Right ventricle myocardium superior (tissue), 1 donor: ENCODE measurements at regions not wholly inside any gene's neighbourhood (a gene's known extent, or its start where the extent isn't known, plus 50 kb on each side); places are given as distances from the start of the nearest gene placed in this dataset.
"Not testable (repeated sequence)": the region's sequence is repeated elsewhere in the genome, so short reads cannot be mapped to it uniquely, and the experiment has no call there.

ENCODE experiments used
- ATAC-seq: fragments of 200-7000 bp; cut with Tn5 transposase; one replicate; pipeline ENCODE4 v1.9.1; 2020; ENCODE audit warnings: mild to moderate bottlenecking; ENCODE audit not compliant: poor library complexity
- DNase-seq: peaks from one replicate; pipeline ENCODE4 v3.0.0-alpha.2; 2020
- intact Hi-C: fragments of 100-400 bp; cut with DNase I; formaldehyde crosslinking; loops from one replicate; pipeline ENCODE4 v1.11.2; 2022
- donor health status: DM: no; HTN: yes; CAD: no; lungs with severe emphysema.

- ATAC-seq, intact Hi-C loops, DNase-seq: not testable (repeated sequence)
These were observed 170.4 kb upstream of the NOTCH2NLA start for GRCh38 chr1:146399225-146399624.

GRCh38 chr1:146396801-146397200 is 168.0 kb upstream of the NOTCH2NLA start:
- DNase-seq, intact Hi-C loops, ATAC-seq: not testable (repeated sequence)

GRCh38 chr1:146396242-146396641 is 167.4 kb upstream of the NOTCH2NLA start:
- intact Hi-C loops, ATAC-seq, DNase-seq: not testable (repeated sequence)

- ATAC-seq, intact Hi-C loops, DNase-seq: not testable (repeated sequence)
These were observed 165.0 kb upstream of the NOTCH2NLA start for GRCh38 chr1:146393796-146394195.

- DNase-seq, intact Hi-C loops, ATAC-seq: not testable (repeated sequence)
These were observed 164.3 kb upstream of the NOTCH2NLA start for GRCh38 chr1:146393154-146393553.

GRCh38 chr1:146389178-146389577 is 160.4 kb upstream of the NOTCH2NLA start:
- intact Hi-C loops, ATAC-seq: not testable (repeated sequence)
- DNase-seq: peak; percentile 42

- DNase-seq, intact Hi-C loops: not testable (repeated sequence)
- ATAC-seq: peak; percentile 36
These were observed 159.1 kb upstream of the NOTCH2NLA start for GRCh38 chr1:146387750-146388469.

- DNase-seq: peak; percentile 76
- intact Hi-C loops: not testable (repeated sequence)
- peak; percentile 99 for ATAC-seq
These were observed 158.3 kb upstream of the NOTCH2NLA start for GRCh38 chr1:146386851-146387749.

GRCh38 chr1:146381196-146381595 is 152.4 kb upstream of the NOTCH2NLA start:
- intact Hi-C loops, DNase-seq, ATAC-seq: not testable (repeated sequence)

- peak; percentile 90 for ATAC-seq
- intact Hi-C loops: not testable (repeated sequence)
- DNase-seq: peak; percentile 76
These were observed 148.1 kb upstream of the NOTCH2NLA start for GRCh38 chr1:146376708-146377496.

GRCh38 chr1:146376309-146376707 is 147.5 kb upstream of the NOTCH2NLA start:
- intact Hi-C loops: not testable (repeated sequence)
- ATAC-seq: peak; percentile 91

GRCh38 chr1:146375108-146375507 is 146.3 kb upstream of the NOTCH2NLA start:
- ATAC-seq, intact Hi-C loops, DNase-seq: not testable (repeated sequence)

More at GRCh38 chr1:146376309-146376707, 147.5 kb upstream of the NOTCH2NLA start:
- DNase-seq: peak; percentile 91

GRCh38 chr1:146369940-146370339 is 141.1 kb upstream of the NOTCH2NLA start:
- intact Hi-C loops, ATAC-seq: not testable (repeated sequence)
- DNase-seq: peak; percentile 43

GRCh38 chr1:146355373-146355772 is 126.6 kb upstream of the NOTCH2NLA start:
- ATAC-seq, intact Hi-C loops, DNase-seq: not testable (repeated sequence)

GRCh38 chr1:146326863-146327262 is 98.0 kb upstream of the NOTCH2NLA start:
- intact Hi-C loops, ATAC-seq, DNase-seq: not testable (repeated sequence)

GRCh38 chr1:146324463-146324862 is 95.6 kb upstream of the NOTCH2NLA start:
- ATAC-seq, DNase-seq, intact Hi-C loops: not testable (repeated sequence)

- DNase-seq, intact Hi-C loops, ATAC-seq: not testable (repeated sequence)
These were observed 94.5 kb upstream of the NOTCH2NLA start for GRCh38 chr1:146323302-146323701.

- DNase-seq, intact Hi-C loops: not testable (repeated sequence)
- ATAC-seq: peak; percentile 91
These were observed 94.1 kb upstream of the NOTCH2NLA start for GRCh38 chr1:146322893-146323292.
